PC-3 (cell line): ENCODE measurements at regions not wholly inside any gene's neighbourhood (a gene's known extent, or its start where the extent isn't known, plus 50 kb on each side); places are given as distances from the start of the nearest gene placed in this dataset.

Experiments used
- ATAC-seq: fragments of 200-7000 bp; cut with Tn5 transposase; 2 replicates; pipeline ENCODE4 v1.9.1; 2020; ENCODE audit warnings: mild to moderate bottlenecking, moderate library complexity
- BruUV-seq: library from RNA; stranded (reverse); fragments of 400-500 nt; replicated peaks from 2 replicates; lab custom pipeline; 2021; lab: Mats Ljungman, UMichigan
- CTCF ChIA-PET: fragments of 300-600 bp; sonication (Branson Sonifier 250); formaldehyde crosslinking; loops from one replicate; lab custom pipeline; 2022; ENCODE audit warnings: antibody characterized with exemption; lab: Charles Lee
- POLR2A ChIA-PET: fragments of 300-600 bp; sonication (Branson Sonifier 250); formaldehyde crosslinking; loops from one replicate; lab custom pipeline; 2022; ENCODE audit warnings: antibody characterized with exemption; ENCODE audit not compliant: unreplicated experiment; lab: Charles Lee
- DNase-seq: peaks from one replicate; pipeline ENCODE4 v3.0.0-alpha.2; 2015
- H2AFZ ChIP-seq: fragments of 300-600 bp; sonication (generic); 2 replicates; pipeline ENCODE4 v1.6.0; 2016; ENCODE audit warnings: antibody characterized with exemption, low read length
- H3F3A ChIP-seq: fragments of 300-600 bp; sonication (generic); one replicate; pipeline ENCODE4 v1.6.0; 2017; ENCODE audit warnings: antibody characterized with exemption, low read length, control low read depth, mild to moderate bottlenecking; ENCODE audit not compliant: unreplicated experiment
- H3K27ac ChIP-seq: fragments of 300-600 bp; sonication (generic); 2 replicates; pipeline ENCODE4 v1.5.1; 2016; ENCODE audit warnings: mild to moderate bottlenecking, low read length
- H3K27me3 ChIP-seq: fragments of 300-600 bp; sonication (generic); 2 replicates; pipeline ENCODE4 v1.6.1; 2016; ENCODE audit warnings: low read length, mixed read lengths
- H3K36me3 ChIP-seq: fragments of 300-600 bp; sonication (generic); 2 replicates; pipeline ENCODE4 v1.6.1; 2016; ENCODE audit warnings: low read depth, mixed run types, low read length, mixed read lengths
- H3K4me1 ChIP-seq: fragments of 300-600 bp; sonication (generic); 2 replicates; pipeline ENCODE4 v1.5.1; 2016; ENCODE audit warnings: low read length; ENCODE audit not compliant: insufficient read depth
- H3K4me2 ChIP-seq: fragments of 300-600 bp; sonication (generic); 2 replicates; pipeline ENCODE4 v1.6.0; 2016; ENCODE audit warnings: low read length
- H3K4me3 ChIP-seq: fragments of 300-600 bp; sonication (generic); 2 replicates; pipeline ENCODE4 v1.5.1; 2016; ENCODE audit warnings: mild to moderate bottlenecking, low read length, mixed read lengths
- H3K79me2 ChIP-seq: fragments of 300-600 bp; sonication (generic); 2 replicates; pipeline ENCODE4 v1.6.1; 2017; ENCODE audit warnings: low read length, mixed read lengths
- H3K9ac ChIP-seq: fragments of 300-600 bp; sonication (generic); 2 replicates; pipeline ENCODE4 v1.6.0; 2016; ENCODE audit warnings: mild to moderate bottlenecking, low read length
- H3K9me2 ChIP-seq: fragments of 300-600 bp; sonication (generic); replicated peaks from 2 replicates; pipeline ENCODE4 v1.6.1; 2016; ENCODE audit warnings: mixed run types, low read length, mixed read lengths
- H3K9me3 ChIP-seq: fragments of 300-600 bp; sonication (generic); 2 replicates; pipeline ENCODE4 v1.6.1; 2016; ENCODE audit warnings: low read length, mixed read lengths
- H4K20me1 ChIP-seq: fragments of 300-600 bp; sonication (generic); 2 replicates; pipeline ENCODE4 v1.6.1; 2016; ENCODE audit warnings: low read length, mixed read lengths
- CTCF ChIP-seq: fragments of 300-600 bp; sonication (generic); conservative IDR thresholded peaks from 2 replicates; pipeline ENCODE4 v1.5.1; 2017; ENCODE audit warnings: antibody characterized with exemption, low read depth, mild to moderate bottlenecking, low read length
- EZH2 ChIP-seq: fragments of 300-600 bp; sonication (generic); IDR thresholded peaks from one replicate; pipeline ENCODE4 v1.6.1; 2017; ENCODE audit warnings: antibody characterized with exemption, mild to moderate bottlenecking, low read length; ENCODE audit not compliant: unreplicated experiment
- EZH2phosphoT487 ChIP-seq: fragments of 300-600 bp; sonication (generic); IDR thresholded peaks from 2 replicates; pipeline ENCODE4 v1.6.1; 2018; ENCODE audit warnings: mild to moderate bottlenecking, antibody characterized with exemption, low read length, borderline replicate concordance
- intact Hi-C: fragments of 100-400 bp; cut with micrococcal nuclease; formaldehyde crosslinking; loops from 2 replicates; pipeline ENCODE4 v1.9.0; 2023

- POLR2A ChIA-PET, result no interaction called here
- CTCF ChIA-PET, result no interaction called here
- TF ChIP-seq EZH2phosphoT487 (no peak), CTCF (no peak), EZH2 (no peak)
These were observed 444.8 kb downstream of the EIPR1 start for GRCh38 chr2:2932692-2933305.

GRCh38 chr2:2932189-2932588 lies 445.4 kb downstream of the EIPR1 start:
- H3K4me1 ChIP-seq, result no peaks in the 10 kb centered on the region
- H2AFZ ChIP-seq, result no peak overlapping the region
- H3K36me3 ChIP-seq, result no peaks in the 10 kb centered on the region
- no peaks in the 10 kb centered on the region for H3F3A ChIP-seq
- no peak overlapping the region for H3K4me2 ChIP-seq
- 0 out of 2 replicates have a peak, but pooled peaks cover 8% of the 10 kb centered on the region for H3K27me3 ChIP-seq
- no peaks in the 10 kb centered on the region for H3K9me2 ChIP-seq
- POLR2A ChIA-PET, result no interaction called here
- no peak for TF ChIP-seq EZH2phosphoT487
- no peak for TF ChIP-seq EZH2
- TF ChIP-seq CTCF, result no peak
- DNase-seq, result no peak
- CTCF ChIA-PET, result no interaction called here
- H3K27ac ChIP-seq, result no peak overlapping the region
- no peaks in the 10 kb centered on the region for H4K20me1 ChIP-seq
- H3K9ac ChIP-seq, result no peak overlapping the region
- no peak overlapping the region for H3K4me3 ChIP-seq
- ATAC-seq, result no peak
- no TSS peak for BruUV-seq
- intact Hi-C loops, result no loop called here
- H3K79me2 ChIP-seq, result no peaks in the 10 kb centered on the region
- H3K9me3 ChIP-seq, result 0 out of 2 replicates have a peak, but pooled peaks cover 6% of the 10 kb centered on the region

More at GRCh38 chr2:2932692-2933305, 444.8 kb downstream of the EIPR1 start:
- Histone ChIP-seq H4K20me1 (no peaks in the 10 kb centered on the region), H3K27ac (no peak overlapping the region), H3K79me2 (no peaks in the 10 kb centered on the region), H2AFZ (no peak overlapping the region), H3K4me1 (no peaks in the 10 kb centered on the region), H3F3A (no peaks in the 10 kb centered on the region), H3K9me2 (no peaks in the 10 kb centered on the region), H3K27me3 (0 out of 2 replicates have a peak, but pooled peaks cover 8% of the 10 kb centered on the region), H3K9me3 (0 out of 2 replicates have a peak, but pooled peaks cover 6% of the 10 kb centered on the region), H3K4me3 (no peak overlapping the region), H3K9ac (no peak overlapping the region), H3K36me3 (no peaks in the 10 kb centered on the region), H3K4me2 (no peak overlapping the region)
- intact Hi-C loops, result no loop called here
- no TSS peak for BruUV-seq
- no peak for DNase-seq
- no peak for ATAC-seq
